ENCODE measurements at regions not wholly inside any gene's neighbourhood (a gene's known extent, or its start where the extent isn't known, plus 50 kb on each side); places are given as distances from the start of the nearest gene placed in this dataset.

DNA sequence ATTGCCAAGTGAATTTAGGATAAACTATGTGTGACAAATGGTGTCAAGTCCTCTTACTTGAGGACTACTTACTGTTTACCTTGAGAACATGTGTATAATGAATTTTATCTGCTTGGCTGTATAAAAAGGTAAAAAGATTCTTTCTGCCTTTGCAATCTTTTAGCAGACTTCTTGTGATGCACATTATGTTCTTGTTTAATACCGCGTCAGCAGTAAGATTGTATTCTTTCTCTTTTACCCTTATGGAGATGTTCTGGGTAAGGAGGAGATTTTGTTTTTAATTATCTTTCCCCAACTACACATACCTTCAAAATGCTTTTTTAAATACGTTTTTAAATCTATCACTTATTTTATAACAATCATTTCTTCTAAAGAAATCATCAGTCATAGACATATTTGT is 1166.4 kb upstream of the CNTN5 start:
- TF ChIP-seq EZH2 (IDR thresholded peaks at IDR 0.05; ENCODE audit: borderline replicate concordance, low read depth, low read length, severe bottlenecking) (no peak), MYC (IDR thresholded peaks at IDR 0.05; ENCODE audit: low read depth, low read length) (no peak)
- BruUV-seq (replicated peaks): no TSS peak
- Histone ChIP-seq H3K4me3 (replicated peaks in 1 of 3; ENCODE audit: insufficient read depth in 1 of 3, low read depth in 1 of 3, low read length in 3 of 3) (no peak overlapping the region), H3K27me3 (ENCODE audit: control insufficient read depth in 2 of 2, insufficient read depth in 2 of 2, low read length in 2 of 2) (no peaks in the 10 kb centered on the region), H3K9ac (replicated peaks; ENCODE audit: extremely low read depth, insufficient read depth, low read length) (no peak overlapping the region), H3K4me2 (ENCODE audit: insufficient read depth, low read length) (no peak overlapping the region), H3K27ac (ENCODE audit: insufficient read depth, low read depth, low read length) (no peak overlapping the region), H3K79me2 (ENCODE audit: control insufficient read depth, insufficient read depth, low read length) (no peaks in the 10 kb centered on the region), H3K9me3 (replicated peaks; ENCODE audit: control insufficient read depth, insufficient read depth, low read length) (no peaks in the 10 kb centered on the region), H3K4me1 (ENCODE audit: control insufficient read depth, extremely low read depth, insufficient read depth, low read length) (no peaks in the 10 kb centered on the region), H2AFZ (ENCODE audit: low read depth, low read length) (no peak overlapping the region), H3K9me1 (replicated peaks; ENCODE audit: control insufficient read depth, extremely low read depth, insufficient read depth, low read length) (no peaks in the 10 kb centered on the region), H3K36me3 (ENCODE audit: control insufficient read depth in 2 of 2, extremely low read depth in 1 of 2, insufficient read depth in 2 of 2, low read length in 2 of 2) (no peaks in the 10 kb centered on the region), H4K20me1 (replicated peaks; ENCODE audit: control insufficient read depth, extremely low read depth, insufficient read depth, low read length) (no peaks in the 10 kb centered on the region)
- no peak for DNase-seq (ENCODE audit: low read depth, low spot score)
- CTCF ChIA-PET: interaction anchor here (1.0 kb wide), 1 partner anchor 15 kb away, joined by 3 read pairs; no protein-coding TSS in a partner anchor
- dilution Hi-C loops (cut with MboI; ENCODE audit: extremely low pct_ligation_motif_present, low sequenced_read_pairs): no loop called here
- FAIRE-seq: no peak
- POLR2A ChIA-PET: no interaction called here
- intact Hi-C loops (cut with micrococcal nuclease): no loop called here

DNA sequence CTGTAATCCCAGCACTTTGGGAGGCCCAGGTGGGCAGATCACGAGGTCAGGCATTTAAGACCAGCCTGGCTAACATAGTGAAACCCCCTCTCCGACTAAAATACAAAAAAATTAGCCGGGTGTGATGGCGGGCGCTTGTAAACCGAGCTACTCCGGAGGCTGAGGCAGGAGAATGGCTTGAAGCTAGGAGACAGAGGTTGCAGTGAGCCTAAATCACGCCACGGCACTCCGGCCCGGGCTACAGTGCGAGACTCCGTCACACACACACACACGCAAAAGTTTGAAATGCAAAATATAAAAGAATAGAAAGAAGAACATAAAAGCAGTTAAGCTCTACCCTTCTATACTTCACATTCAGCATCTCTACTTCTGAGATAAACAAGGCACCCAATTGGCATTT is 1165.9 kb upstream of the CNTN5 start:
- dilution Hi-C loops (cut with MboI; ENCODE audit: extremely low pct_ligation_motif_present, low sequenced_read_pairs): no loop called here
- H3K9ac ChIP-seq (replicated peaks; ENCODE audit: extremely low read depth, insufficient read depth, low read length): no peak overlapping the region
- BruUV-seq (replicated peaks): no TSS peak

More for the DNA sequence above, 1165.9 kb upstream of the CNTN5 start:
- H3K9me3 ChIP-seq (replicated peaks; ENCODE audit: control insufficient read depth, insufficient read depth, low read length): no peaks in the 10 kb centered on the region
- intact Hi-C loops (cut with micrococcal nuclease): no loop called here
- ChIA-PET CTCF (interaction anchor here (1.0 kb wide), 1 partner anchor 15 kb away, joined by 3 read pairs; no protein-coding TSS in a partner anchor), POLR2A (no interaction called here)
- no peaks in the 10 kb centered on the region for H3K9me1 ChIP-seq (replicated peaks; ENCODE audit: control insufficient read depth, extremely low read depth, insufficient read depth, low read length)
- no peak overlapping the region for H3K4me3 ChIP-seq (replicated peaks in 1 of 3; ENCODE audit: insufficient read depth in 1 of 3, low read depth in 1 of 3, low read length in 3 of 3)
- TF ChIP-seq POLR2A (IDR thresholded peaks at IDR 0.05; ENCODE audit: low read depth, low read length) (no peak), GATA2 (IDR thresholded peaks at IDR 0.05; ENCODE audit: insufficient read depth, insufficient read length, low read depth, low read length) (no peak), MYC (IDR thresholded peaks at IDR 0.05; ENCODE audit: low read depth, low read length) (no peak), FOS (IDR thresholded peaks at IDR 0.05; ENCODE audit: borderline replicate concordance, insufficient read depth, low read length) (no peak), JUN (IDR thresholded peaks at IDR 0.05; ENCODE audit: borderline replicate concordance, insufficient read depth, insufficient read length, low read depth) (no peak), EZH2 (IDR thresholded peaks at IDR 0.05; ENCODE audit: borderline replicate concordance, low read depth, low read length, severe bottlenecking) (no peak), POLR2AphosphoS5 (IDR thresholded peaks at IDR 0.05; ENCODE audit: insufficient read depth, low read depth, low read length) (no peak)
- TF ChIP-seq, protein P1, sequence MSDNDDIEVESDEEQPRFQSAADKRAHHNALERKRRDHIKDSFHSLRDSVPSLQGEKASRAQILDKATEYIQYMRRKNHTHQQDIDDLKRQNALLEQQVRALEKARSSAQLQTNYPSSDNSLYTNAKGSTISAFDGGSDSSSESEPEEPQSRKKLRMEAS (IDR thresholded peaks at IDR 0.05; ENCODE audit: insufficient read depth, insufficient read length): no peak
- TF ChIP-seq, protein P2, sequence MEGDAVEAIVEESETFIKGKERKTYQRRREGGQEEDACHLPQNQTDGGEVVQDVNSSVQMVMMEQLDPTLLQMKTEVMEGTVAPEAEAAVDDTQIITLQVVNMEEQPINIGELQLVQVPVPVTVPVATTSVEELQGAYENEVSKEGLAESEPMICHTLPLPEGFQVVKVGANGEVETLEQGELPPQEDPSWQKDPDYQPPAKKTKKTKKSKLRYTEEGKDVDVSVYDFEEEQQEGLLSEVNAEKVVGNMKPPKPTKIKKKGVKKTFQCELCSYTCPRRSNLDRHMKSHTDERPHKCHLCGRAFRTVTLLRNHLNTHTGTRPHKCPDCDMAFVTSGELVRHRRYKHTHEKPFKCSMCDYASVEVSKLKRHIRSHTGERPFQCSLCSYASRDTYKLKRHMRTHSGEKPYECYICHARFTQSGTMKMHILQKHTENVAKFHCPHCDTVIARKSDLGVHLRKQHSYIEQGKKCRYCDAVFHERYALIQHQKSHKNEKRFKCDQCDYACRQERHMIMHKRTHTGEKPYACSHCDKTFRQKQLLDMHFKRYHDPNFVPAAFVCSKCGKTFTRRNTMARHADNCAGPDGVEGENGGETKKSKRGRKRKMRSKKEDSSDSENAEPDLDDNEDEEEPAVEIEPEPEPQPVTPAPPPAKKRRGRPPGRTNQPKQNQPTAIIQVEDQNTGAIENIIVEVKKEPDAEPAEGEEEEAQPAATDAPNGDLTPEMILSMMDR (IDR thresholded peaks at IDR 0.05; ENCODE audit: extremely low read depth in 1 of 2, insufficient read depth in 1 of 2, low read depth in 1 of 2, low read length in 2 of 2): no peak
- H3K27me3 ChIP-seq (ENCODE audit: control insufficient read depth in 2 of 2, insufficient read depth in 2 of 2, low read length in 2 of 2): no peaks in the 10 kb centered on the region
- DNase-seq (ENCODE audit: low read depth, low spot score) (no peak), FAIRE-seq (no peak)
- no peaks in the 10 kb centered on the region for H4K20me1 ChIP-seq (replicated peaks; ENCODE audit: control insufficient read depth, extremely low read depth, insufficient read depth, low read length)
- H3K79me2 ChIP-seq (ENCODE audit: control insufficient read depth, insufficient read depth, low read length): no peaks in the 10 kb centered on the region
- H3K4me2 ChIP-seq (ENCODE audit: insufficient read depth, low read length): no peak overlapping the region
- H3K4me1 ChIP-seq (ENCODE audit: control insufficient read depth, extremely low read depth, insufficient read depth, low read length): no peaks in the 10 kb centered on the region
- H2AFZ ChIP-seq (ENCODE audit: low read depth, low read length): no peak overlapping the region
- H3K27ac ChIP-seq (ENCODE audit: insufficient read depth, low read depth, low read length): no peak overlapping the region
- no peaks in the 10 kb centered on the region for H3K36me3 ChIP-seq (ENCODE audit: control insufficient read depth in 2 of 2, extremely low read depth in 1 of 2, insufficient read depth in 2 of 2, low read length in 2 of 2)

All from endothelial cell of umbilical vein (primary cell).